ENCODE measurements at regions not wholly inside any gene's neighbourhood (a gene's known extent, or its start where the extent isn't known, plus 50 kb on each side); places are given as distances from the start of the nearest gene placed in this dataset.

- TF ChIP-seq POLR2A (IDR thresholded peaks at IDR 0.05): no peak
- no peak for TF ChIP-seq CTCF (IDR thresholded peaks at IDR 0.05)
These were observed 204.7 kb upstream of the DACH1 start for GRCh38 chr13:72071713-72072112.

Measured in heart left ventricle (tissue), 13 donors.